ENCODE measurements at regions not wholly inside any gene's neighbourhood (a gene's known extent, or its start where the extent isn't known, plus 50 kb on each side); places are given as distances from the start of the nearest gene placed in this dataset.

DNA sequence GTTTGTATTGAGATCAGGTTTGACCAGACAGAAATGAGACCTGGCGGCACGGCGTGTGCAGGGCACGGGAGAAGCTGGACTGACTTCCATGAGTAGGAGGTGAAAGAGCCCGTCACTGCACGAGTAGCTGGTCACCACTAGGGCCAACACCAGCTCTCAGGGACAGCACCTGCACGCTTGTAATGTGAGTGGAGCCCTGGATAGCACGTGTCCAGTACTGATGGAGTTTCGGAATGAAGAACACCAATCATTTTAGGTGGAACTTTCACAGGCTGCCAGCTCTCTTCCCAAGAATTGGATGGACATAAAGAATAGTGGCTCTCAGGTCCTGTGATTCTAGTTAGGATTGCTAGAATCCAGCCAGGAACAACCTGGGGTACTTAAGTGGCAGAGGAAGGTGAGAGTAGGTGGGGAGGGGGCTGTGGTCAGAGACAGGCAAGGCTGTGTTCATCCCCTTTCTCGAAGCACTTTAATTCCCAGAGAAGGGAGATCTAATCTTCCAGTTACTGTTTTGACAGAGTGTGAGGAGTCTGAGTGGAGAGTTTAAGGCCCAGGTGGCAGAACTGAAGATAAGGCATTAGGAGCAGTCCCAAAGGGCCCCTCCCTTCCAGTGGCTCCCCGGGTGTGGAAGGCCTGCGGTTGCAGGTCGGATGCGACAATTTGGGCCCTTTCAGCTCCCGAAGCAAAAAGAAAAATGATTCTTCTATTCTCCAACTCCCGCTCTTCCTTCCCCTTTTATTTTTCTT lies 314.8 kb downstream of the QKI start:
- TF ChIP-seq, protein P1, sequence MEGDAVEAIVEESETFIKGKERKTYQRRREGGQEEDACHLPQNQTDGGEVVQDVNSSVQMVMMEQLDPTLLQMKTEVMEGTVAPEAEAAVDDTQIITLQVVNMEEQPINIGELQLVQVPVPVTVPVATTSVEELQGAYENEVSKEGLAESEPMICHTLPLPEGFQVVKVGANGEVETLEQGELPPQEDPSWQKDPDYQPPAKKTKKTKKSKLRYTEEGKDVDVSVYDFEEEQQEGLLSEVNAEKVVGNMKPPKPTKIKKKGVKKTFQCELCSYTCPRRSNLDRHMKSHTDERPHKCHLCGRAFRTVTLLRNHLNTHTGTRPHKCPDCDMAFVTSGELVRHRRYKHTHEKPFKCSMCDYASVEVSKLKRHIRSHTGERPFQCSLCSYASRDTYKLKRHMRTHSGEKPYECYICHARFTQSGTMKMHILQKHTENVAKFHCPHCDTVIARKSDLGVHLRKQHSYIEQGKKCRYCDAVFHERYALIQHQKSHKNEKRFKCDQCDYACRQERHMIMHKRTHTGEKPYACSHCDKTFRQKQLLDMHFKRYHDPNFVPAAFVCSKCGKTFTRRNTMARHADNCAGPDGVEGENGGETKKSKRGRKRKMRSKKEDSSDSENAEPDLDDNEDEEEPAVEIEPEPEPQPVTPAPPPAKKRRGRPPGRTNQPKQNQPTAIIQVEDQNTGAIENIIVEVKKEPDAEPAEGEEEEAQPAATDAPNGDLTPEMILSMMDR (IDR thresholded peaks at IDR 0.05; ENCODE audit: poor library complexity) = no peak
- TF ChIP-seq EZH2phosphoT487 (IDR thresholded peaks at IDR 0.05; ENCODE audit: low read depth, severe bottlenecking, unreplicated experiment) (no peak), EZH2 (IDR thresholded peaks at IDR 0.05; ENCODE audit: borderline replicate concordance) (no peak)
